WI38 (cell line): ENCODE measurements at regions not wholly inside any gene's neighbourhood (a gene's known extent, or its start where the extent isn't known, plus 50 kb on each side); places are given as distances from the start of the nearest gene placed in this dataset.

Source experiments
- H3K4me3 ChIP-seq: 2 replicates; pipeline ENCODE4 v1.5.1; 2011; ENCODE audit warnings: low read depth, mild to moderate bottlenecking, control low read depth, low read length
- CTCF ChIP-seq: IDR thresholded peaks from 2 replicates; pipeline ENCODE4 v1.5.1; 2012; ENCODE audit warnings: low read depth, mild to moderate bottlenecking, control low read depth, low read length

DNA sequence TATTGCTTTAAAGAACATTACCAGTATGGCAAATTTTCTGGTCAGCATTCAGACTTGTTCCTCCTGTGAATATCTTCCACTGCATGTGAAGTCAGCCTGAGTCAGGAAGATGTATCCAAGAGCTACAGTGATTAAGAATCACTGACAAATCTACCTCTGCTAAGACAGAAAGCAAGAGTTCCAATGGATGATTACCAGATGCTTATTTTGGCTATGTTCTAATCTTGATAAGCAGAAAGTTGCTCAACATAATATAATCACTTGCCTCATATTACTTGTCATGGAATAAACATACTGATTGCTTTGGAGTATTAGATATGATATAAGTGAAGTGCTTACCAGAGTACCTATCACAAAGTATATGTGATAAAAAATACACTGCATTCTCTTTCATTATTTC lies 738.1 kb downstream of the ADGRL2 start:
- TF ChIP-seq CTCF, result no peak
- H3K4me3 ChIP-seq, result no peak overlapping the region

DNA sequence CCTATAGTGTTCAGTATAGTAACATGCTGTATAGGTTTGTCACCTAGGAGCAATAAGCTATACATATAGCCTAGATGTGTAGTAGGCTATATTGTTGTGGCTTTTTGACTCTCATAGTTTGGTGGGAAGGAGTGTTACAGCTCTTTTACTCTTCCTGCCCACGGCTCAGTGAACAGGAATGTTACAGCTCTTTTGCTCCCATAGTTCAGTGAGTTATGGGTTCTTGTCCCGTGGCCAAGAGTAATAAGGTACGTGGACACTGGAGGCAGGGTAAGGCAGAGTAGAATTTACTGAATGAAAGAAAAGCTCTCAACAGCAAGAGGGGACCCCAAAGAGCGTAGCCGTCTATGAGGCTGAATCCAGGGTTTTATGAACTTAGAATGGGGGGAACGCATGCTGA lies 734.3 kb downstream of the ADGRL2 start:
- TF ChIP-seq CTCF, result no peak
- H3K4me3 ChIP-seq, result no peak overlapping the region

- H3K4me3 ChIP-seq, result no peak overlapping the region
- TF ChIP-seq CTCF, result no peak
Observed at GRCh38 chr1:82525378-82525777, 724.6 kb downstream of the ADGRL2 start.

DNA sequence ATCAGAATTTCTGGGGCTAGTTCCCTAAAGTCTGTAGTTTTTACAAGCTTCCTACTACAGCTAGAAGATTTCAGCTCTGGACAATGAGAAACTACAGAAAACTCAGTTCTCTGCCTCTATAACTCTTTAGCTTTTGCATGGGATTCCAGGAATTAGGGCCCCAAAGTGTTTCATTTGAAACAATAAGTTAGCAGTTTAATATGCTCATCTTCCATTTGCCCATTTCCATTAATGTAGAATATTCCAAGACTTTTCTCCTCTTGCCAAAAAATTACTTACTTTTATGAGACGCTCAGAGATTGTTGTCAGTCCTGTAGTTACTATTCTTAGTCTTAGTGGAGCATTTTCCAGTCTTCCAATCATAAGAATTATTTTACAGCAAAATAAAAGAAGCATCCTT lies 719.9 kb downstream of the ADGRL2 start:
- no peak for TF ChIP-seq CTCF
- H3K4me3 ChIP-seq, result no peak overlapping the region

DNA sequence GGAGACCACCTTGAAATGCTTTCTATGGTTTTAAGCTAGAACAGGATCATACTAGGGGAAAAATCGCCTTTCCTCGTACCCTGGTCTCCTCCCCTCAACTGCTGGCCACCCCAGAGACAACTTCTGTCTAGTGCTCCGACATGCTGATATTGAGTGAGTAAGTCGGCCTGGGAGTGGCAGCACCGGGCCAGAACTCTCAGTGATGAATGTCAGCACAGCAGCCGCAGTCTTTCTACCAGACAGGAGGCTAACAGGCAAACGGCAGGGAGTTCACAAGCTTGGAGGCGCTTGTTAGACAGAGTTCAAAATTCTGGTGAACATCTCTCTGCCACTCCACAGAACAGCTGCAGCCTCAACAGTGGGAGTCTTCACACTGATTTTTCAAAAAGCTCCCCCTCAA lies 716.9 kb downstream of the ADGRL2 start:
- TF ChIP-seq CTCF, result no peak
- no peak overlapping the region for H3K4me3 ChIP-seq

DNA sequence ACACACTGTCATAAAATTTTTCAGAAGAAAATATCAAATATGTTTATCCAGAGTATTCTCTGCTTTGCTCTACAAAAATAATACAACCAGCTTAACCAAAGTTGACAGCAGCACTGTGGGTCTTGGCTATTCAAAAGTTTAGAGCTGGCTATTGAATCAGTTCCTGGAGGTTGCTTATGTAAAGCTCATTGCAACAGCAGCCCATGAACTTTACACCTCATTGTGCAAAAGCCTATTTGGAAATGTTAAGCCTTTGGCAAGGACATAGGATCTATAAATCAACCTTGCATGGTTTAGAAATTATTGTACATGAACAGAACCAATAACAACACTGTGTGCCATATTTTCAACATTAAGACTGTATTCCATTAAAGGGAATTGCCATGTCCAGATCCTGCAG lies 714.9 kb downstream of the ADGRL2 start:
- H3K4me3 ChIP-seq, result no peak overlapping the region
- no peak for TF ChIP-seq CTCF

- TF ChIP-seq CTCF, result no peak
- H3K4me3 ChIP-seq, result no peak overlapping the region
Observed at GRCh38 chr1:82511441-82511840, 710.7 kb downstream of the ADGRL2 start.
